ENCODE measurements at regions not wholly inside any gene's neighbourhood (a gene's known extent, or its start where the extent isn't known, plus 50 kb on each side); places are given as distances from the start of the nearest gene placed in this dataset.

DNA sequence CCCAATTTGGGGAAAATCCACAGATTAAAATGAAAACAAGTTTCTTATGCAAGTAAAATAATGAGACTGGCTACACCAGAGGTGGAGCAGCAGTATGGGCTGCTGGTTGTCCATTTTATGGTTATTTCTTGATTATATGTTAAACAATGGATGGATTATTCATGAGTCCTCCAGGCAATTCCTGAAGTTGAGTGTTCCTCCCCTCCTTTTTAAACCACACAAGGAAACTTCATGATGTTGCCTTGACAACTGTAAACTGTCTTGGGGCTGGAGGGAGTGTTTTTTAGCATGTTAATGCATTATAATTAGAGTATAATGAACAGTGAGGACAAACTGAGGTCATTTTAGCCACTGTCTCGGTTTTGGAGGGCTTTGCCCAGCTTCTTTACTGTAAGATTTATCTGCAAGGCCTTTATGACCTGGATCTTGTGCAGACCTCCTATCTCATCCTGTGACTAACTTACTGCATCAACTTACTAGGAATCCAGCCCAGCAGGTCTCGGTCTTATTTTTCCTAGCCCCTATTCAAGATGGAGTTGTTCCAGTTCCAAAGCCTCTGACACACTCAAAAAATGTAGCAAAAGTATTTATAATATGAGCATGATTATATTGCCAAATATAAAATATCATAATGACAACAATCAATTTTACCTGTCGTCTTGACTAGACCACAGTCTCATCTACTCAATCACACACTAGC lies 534.0 kb downstream of the TMEM121 start:
- TF ChIP-seq ZNF274 (IDR thresholded peaks at IDR 0.05; ENCODE audit: borderline replicate concordance, extremely low read depth, low read length) (no peak), CHD2 (IDR thresholded peaks at IDR 0.05; ENCODE audit: low read length) (no peak), TAF1 (IDR thresholded peaks at IDR 0.05; ENCODE audit: low read depth, low read length) (no peak)
- TF ChIP-seq, protein P1, sequence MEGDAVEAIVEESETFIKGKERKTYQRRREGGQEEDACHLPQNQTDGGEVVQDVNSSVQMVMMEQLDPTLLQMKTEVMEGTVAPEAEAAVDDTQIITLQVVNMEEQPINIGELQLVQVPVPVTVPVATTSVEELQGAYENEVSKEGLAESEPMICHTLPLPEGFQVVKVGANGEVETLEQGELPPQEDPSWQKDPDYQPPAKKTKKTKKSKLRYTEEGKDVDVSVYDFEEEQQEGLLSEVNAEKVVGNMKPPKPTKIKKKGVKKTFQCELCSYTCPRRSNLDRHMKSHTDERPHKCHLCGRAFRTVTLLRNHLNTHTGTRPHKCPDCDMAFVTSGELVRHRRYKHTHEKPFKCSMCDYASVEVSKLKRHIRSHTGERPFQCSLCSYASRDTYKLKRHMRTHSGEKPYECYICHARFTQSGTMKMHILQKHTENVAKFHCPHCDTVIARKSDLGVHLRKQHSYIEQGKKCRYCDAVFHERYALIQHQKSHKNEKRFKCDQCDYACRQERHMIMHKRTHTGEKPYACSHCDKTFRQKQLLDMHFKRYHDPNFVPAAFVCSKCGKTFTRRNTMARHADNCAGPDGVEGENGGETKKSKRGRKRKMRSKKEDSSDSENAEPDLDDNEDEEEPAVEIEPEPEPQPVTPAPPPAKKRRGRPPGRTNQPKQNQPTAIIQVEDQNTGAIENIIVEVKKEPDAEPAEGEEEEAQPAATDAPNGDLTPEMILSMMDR (IDR thresholded peaks at IDR 0.05; ENCODE audit: control extremely low read depth in 1 of 3, insufficient read depth in 1 of 3, low read depth in 1 of 3, low read length in 3 of 3): no peak

Data from H1 (cell line).